HG03439 (cell line): ENCODE measurements at regions not wholly inside any gene's neighbourhood (a gene's known extent, or its start where the extent isn't known, plus 50 kb on each side); places are given as distances from the start of the nearest gene placed in this dataset.

Experiments
- ATAC-seq: cut with Tn5 transposase; IDR thresholded peaks from one replicate; pipeline ENCODE4 v1.9.1; 2021; ENCODE audit warnings: mild to moderate bottlenecking, moderate library complexity; ENCODE audit not compliant: unreplicated experiment

- no peak for ATAC-seq
Observed at GRCh38 chr1:219805191-219805590, 123.2 kb downstream of the SLC30A10 start.

GRCh38 chr1:219801156-219801820 lies 127.1 kb downstream of the SLC30A10 start:
- ATAC-seq: no peak

DNA sequence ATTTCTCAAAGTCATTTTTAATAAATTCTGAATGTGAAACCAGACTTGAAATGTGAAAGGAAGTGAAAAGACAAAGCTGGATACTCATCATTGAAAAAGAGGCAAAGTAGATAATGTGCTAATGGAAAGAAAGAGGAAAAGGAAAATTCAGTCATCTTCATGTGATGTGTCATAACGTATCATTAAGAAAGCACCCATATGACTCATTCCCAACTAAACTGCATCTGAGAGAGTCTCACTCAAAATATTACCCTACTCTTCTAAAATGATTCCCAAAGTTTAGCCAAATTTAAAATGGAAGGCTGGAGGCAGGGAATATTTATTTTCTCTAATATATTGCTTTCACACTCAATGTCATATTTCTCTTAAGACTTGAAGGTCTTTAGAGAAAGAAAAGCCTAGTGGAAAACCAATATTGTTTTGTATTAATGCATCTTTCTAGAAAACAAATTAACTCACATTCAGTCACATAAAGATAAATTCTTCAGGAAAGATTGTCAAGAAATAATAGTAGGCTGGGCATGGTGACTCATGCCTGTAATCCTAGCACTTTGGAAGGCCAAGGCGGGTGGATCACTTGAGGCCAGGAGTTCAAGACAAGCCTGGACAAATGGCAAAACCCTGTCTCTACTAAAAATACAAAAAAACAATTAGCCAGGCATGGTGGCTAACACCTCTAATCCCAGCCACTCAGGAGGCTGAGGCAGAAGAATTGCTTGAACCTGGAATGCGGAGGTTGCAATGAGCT lies 129.9 kb downstream of the SLC30A10 start:
- no peak for ATAC-seq

GRCh38 chr1:219797683-219798082 lies 130.7 kb downstream of the SLC30A10 start:
- ATAC-seq: no peak

DNA sequence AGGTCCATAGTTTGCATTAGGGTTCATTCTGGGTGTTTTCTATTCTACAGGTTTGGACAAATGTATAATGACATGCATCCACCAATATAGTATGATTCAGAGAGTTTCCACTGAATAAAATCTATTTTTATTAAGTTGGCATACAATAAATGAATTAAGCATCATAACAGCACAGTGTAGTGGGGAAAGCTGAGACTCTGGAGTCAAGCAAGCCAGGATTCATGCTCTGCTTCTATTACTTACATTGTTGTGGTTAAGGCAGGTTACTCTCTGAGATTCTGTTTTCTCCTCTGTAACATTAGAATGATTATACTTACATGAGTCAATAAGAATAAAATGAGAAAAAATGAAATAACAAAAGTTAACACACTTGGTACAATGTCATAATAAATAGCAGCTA lies 131.3 kb downstream of the SLC30A10 start:
- no peak for ATAC-seq

DNA sequence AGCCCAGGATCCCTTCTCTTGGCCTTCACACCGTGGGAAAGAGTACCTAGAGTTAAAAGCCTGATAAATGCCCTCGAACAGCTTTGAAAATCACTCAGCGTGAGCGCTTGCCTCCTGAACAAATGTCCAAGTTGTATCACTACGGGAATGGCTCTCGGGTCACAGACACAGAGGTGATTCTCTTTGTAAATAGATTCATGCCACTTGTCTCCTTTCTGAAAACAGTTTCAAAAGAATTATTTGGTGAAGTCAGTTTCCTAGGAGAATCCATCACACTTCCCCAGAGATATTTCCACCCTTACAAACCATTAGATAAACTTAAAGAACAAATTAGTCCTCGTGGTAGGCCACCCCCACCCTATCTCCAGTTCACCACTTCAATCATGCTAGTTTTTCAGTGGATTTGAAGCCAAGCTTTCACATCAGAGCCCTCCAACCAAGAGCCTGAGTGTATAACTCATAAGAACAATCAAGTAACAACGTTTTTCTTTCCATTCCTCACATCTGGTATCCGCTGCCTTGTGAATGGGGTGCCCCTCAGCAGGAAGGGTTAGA lies 132.9 kb downstream of the SLC30A10 start:
- ATAC-seq: no peak

DNA sequence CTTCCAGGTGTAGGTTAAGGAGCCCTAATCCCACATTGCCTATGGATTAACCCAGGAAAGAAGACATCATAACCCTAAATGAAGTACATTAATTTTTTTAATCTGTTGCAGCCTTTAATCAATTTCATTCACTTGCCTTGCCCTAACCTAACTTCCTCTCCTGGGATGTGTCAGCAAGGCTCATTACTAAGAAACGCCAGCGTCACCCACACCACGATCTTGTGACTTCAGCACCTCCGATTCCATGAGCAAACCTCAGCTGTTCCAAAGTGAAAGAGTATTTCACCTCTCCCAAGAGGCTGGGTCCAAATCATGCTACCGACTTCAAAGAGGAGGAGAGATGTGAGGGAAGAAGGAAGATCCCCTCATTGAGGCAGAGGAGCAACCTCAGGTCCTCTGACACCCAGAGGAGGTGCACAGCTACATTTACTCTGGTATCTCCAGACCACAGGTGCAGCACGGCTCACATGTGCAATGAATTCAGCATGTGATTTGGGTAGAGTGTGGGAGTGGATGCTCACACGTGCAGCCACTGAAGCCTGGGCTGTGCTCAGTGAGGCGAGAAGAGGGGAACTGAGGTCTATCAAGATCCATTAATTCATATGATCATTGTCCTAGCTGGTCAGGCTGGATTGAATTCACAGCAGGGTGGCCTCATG lies 134.1 kb downstream of the SLC30A10 start:
- no peak for ATAC-seq

GRCh38 chr1:219792337-219793021 lies 135.9 kb downstream of the SLC30A10 start:
- no peak for ATAC-seq

DNA sequence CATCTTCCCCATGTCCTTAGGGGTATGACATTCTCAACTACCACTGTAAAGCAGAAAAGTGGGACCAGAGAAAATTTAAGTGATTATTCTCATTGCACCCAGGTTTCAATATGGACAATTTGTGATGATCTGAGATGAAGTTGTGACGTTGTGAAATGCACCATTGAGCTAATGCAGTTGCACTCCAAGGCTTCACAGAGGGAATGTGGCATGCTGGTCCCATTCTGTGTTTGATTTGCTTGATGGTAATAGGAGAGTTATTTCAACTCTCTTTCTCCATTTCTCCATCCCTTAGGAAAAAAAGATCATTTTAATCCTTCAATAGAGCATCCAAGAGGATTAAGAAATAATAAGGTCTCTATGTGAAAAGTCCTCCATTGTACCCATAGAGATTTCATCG lies 136.6 kb downstream of the SLC30A10 start:
- ATAC-seq: no peak

GRCh38 chr1:219790834-219791615 lies 137.3 kb downstream of the SLC30A10 start:
- no peak for ATAC-seq

- no peak for ATAC-seq
Observed at GRCh38 chr1:219788700-219789099, 139.7 kb downstream of the SLC30A10 start.

DNA sequence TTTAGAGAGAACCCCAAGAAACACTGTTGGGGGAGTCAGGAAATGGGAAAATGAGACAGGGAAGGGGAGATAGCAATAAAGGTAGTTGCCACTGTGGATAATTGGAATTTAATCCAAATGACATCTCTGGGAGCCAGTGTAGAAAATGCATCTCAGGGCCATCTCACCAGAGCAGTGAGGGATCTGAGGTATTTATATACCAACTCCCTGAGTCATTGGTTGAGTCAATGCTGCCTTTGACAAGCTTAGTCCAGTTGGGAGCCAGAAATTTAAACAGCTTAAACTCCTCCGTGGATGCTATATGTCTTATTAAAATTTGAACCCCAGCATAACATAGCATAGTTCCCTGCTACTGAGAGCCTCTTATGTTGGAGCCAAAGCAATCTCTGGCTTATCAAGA lies 140.3 kb downstream of the SLC30A10 start:
- no peak for ATAC-seq

- no peak for ATAC-seq
Observed at GRCh38 chr1:219784660-219785381, 143.5 kb downstream of the SLC30A10 start.

DNA sequence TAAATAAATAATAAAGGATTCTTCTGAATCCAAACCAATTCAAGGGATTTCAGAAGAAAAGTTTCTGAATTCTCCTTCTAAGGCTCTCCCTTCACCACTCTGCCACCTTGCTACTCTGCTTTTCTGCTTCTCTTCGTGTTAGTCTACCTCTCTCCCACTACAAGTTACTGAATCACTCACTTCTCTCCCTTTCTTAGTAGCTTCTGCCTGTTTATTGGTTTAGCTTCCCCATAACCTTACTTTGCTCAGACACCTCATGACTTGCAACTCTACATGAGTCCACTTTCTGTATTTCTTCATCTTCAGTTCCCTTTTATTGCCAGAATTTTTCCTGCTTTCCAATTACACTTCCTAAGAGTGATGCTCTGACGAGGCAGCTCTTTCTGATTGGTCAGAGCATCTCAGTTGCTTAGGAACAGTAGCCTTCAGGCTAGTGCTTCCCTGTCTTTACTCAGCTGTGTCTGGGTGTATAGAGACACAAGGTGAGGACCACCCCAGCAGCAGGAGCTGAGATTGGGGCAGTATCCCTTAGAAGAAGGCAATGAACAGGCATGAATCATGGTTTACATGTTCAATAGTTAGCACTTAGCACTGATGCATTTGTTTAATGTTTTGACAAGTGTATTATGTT lies 144.6 kb downstream of the SLC30A10 start:
- ATAC-seq: no peak

- ATAC-seq: no peak
Observed at GRCh38 chr1:219782929-219783328, 145.4 kb downstream of the SLC30A10 start.

GRCh38 chr1:219782311-219782710 lies 146.0 kb downstream of the SLC30A10 start:
- ATAC-seq: no peak

DNA sequence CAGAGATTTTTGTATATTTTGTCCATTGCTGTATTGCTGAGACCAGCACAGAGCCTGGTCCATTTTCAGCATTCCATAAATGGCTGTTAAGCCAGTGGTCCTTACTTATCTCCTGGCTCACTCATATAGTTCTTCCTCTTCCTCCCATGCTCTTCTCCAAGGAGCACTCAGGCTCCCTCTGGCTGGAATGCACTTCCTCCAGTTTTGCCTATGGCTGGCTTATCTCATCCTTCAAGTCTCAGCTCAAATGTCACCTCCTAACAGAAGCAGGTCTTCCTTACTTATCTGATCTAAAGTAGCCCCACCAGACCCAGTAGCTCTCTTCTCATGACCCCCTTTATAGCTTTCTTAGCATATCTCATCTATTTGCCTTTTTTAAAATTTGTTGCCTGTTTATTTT lies 146.9 kb downstream of the SLC30A10 start:
- ATAC-seq: no peak

- ATAC-seq: no peak
Observed at GRCh38 chr1:219778793-219779369, 149.5 kb downstream of the SLC30A10 start.

- ATAC-seq: no peak
Observed at GRCh38 chr1:219778110-219778509, 150.2 kb downstream of the SLC30A10 start.
